ENCODE measurements at regions not wholly inside any gene's neighbourhood (a gene's known extent, or its start where the extent isn't known, plus 50 kb on each side); places are given as distances from the start of the nearest gene placed in this dataset.

DNA sequence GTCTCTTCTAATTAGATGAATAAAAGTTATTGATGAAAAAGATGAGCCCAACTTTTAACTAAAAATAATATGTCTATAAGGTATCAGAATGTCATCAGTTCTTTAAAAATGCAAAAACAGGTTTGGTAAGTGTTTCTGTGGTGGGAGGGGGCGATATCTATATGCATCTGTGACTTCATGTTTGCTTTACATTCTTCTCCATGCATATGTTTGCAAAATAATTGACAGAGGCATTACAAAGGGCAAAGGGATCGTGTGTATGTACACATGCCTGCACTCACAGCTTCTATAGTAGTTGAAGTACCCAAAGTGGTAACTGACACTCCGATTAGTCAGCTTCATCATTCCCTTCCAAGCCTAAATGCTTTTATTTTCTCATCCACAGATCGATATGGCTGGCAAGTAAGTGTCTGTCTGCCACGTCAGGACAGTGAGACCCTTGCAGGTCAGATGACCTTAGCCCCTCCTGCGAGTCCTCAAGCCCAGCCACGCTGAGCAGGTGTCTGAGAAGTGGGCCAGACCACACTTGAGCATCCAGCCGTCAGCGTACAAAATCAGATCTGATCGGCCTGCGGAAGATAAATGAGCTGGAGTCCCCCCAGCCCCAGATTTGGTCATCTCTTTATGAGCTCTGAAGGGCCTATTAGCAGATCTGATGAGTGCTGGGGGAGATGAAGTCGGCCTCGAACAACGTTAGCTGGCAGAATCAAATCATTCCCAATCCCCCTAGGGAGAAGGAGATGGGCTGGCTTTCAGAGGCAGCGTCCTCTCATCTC is 369.1 kb downstream of the MAFB start:
- no TSS peak for BruUV-seq (replicated peaks)
- ATAC-seq = no peak
- ChIA-PET CTCF (no interaction called here), POLR2A (ENCODE audit: unreplicated experiment) (no interaction called here)
- Histone ChIP-seq H3K36me3 (ENCODE audit: low read depth, low read length) (no peaks in the 10 kb centered on the region), H3K9ac (ENCODE audit: low read length) (no peak overlapping the region), H3K9me2 (replicated peaks; ENCODE audit: low read length) (no peaks in the 10 kb centered on the region), H3K4me2 (ENCODE audit: low read length) (no peak overlapping the region), H3K4me3 (ENCODE audit: low read length) (no peak overlapping the region), H2AFZ (ENCODE audit: low read length) (no peak overlapping the region), H3F3A (ENCODE audit: low read length, unreplicated experiment) (no peaks in the 10 kb centered on the region), H4K20me1 (ENCODE audit: low read length) (no peaks in the 10 kb centered on the region), H3K9me3 (ENCODE audit: low read length) (0 out of 2 replicates have a peak, but pooled peaks cover 5% of the 10 kb centered on the region), H3K27ac (ENCODE audit: low read length) (no peak overlapping the region), H3K79me2 (ENCODE audit: low read length) (no peaks in the 10 kb centered on the region), H3K27me3 (ENCODE audit: low read length) (no peaks in the 10 kb centered on the region), H3K4me1 (ENCODE audit: insufficient read depth, low read length) (no peaks in the 10 kb centered on the region)
- TF ChIP-seq EZH2 (IDR thresholded peaks at IDR 0.05; ENCODE audit: low read length, unreplicated experiment) (no peak), EZH2phosphoT487 (IDR thresholded peaks at IDR 0.05; ENCODE audit: borderline replicate concordance, low read length) (no peak)
- TF ChIP-seq, protein P1, sequence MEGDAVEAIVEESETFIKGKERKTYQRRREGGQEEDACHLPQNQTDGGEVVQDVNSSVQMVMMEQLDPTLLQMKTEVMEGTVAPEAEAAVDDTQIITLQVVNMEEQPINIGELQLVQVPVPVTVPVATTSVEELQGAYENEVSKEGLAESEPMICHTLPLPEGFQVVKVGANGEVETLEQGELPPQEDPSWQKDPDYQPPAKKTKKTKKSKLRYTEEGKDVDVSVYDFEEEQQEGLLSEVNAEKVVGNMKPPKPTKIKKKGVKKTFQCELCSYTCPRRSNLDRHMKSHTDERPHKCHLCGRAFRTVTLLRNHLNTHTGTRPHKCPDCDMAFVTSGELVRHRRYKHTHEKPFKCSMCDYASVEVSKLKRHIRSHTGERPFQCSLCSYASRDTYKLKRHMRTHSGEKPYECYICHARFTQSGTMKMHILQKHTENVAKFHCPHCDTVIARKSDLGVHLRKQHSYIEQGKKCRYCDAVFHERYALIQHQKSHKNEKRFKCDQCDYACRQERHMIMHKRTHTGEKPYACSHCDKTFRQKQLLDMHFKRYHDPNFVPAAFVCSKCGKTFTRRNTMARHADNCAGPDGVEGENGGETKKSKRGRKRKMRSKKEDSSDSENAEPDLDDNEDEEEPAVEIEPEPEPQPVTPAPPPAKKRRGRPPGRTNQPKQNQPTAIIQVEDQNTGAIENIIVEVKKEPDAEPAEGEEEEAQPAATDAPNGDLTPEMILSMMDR (conservative IDR thresholded peaks at IDR 0.05; ENCODE audit: low read depth, low read length) = no peak
- intact Hi-C loops (cut with micrococcal nuclease) = no loop called here
- no peak for DNase-seq

DNA sequence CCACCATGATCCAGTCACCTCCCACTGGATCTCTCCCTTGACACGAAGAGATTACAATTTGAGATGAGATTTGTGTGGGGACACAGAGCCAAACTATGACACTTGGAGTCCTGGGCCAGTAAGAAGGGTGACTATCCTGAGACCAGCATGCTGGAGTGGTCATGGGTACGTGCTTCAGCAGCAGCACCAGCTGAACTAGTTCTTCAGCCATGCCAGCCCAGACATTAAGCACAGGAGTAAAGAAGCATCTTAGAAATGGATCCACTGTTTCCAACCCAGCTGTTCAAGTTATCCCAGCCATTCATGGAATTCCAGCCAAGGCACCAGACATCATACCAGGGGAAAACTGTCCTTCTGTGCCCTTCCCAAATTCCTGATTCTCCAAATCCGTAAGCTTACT is 370.0 kb downstream of the MAFB start:
- Histone ChIP-seq H3K9me3 (ENCODE audit: low read length) (0 out of 2 replicates have a peak, but pooled peaks cover 5% of the 10 kb centered on the region), H3K4me1 (ENCODE audit: insufficient read depth, low read length) (no peaks in the 10 kb centered on the region), H3K4me2 (ENCODE audit: low read length) (no peak overlapping the region), H3K27ac (ENCODE audit: low read length) (no peak overlapping the region), H3K36me3 (ENCODE audit: low read depth, low read length) (no peaks in the 10 kb centered on the region), H3K9me2 (replicated peaks; ENCODE audit: low read length) (no peaks in the 10 kb centered on the region), H3K27me3 (ENCODE audit: low read length) (no peaks in the 10 kb centered on the region), H2AFZ (ENCODE audit: low read length) (no peak overlapping the region), H4K20me1 (ENCODE audit: low read length) (no peaks in the 10 kb centered on the region), H3K4me3 (ENCODE audit: low read length) (no peak overlapping the region), H3K9ac (ENCODE audit: low read length) (no peak overlapping the region), H3F3A (ENCODE audit: low read length, unreplicated experiment) (no peaks in the 10 kb centered on the region), H3K79me2 (ENCODE audit: low read length) (no peaks in the 10 kb centered on the region)
- intact Hi-C loops (cut with micrococcal nuclease) = no loop called here
- ATAC-seq (no peak), DNase-seq (no peak)
- ChIA-PET CTCF (no interaction called here), POLR2A (ENCODE audit: unreplicated experiment) (no interaction called here)
- no peak for TF ChIP-seq EZH2 (IDR thresholded peaks at IDR 0.05; ENCODE audit: low read length, unreplicated experiment)
- TF ChIP-seq, protein P1 (conservative IDR thresholded peaks at IDR 0.05; ENCODE audit: low read depth, low read length) = no peak
- TF ChIP-seq EZH2phosphoT487 (IDR thresholded peaks at IDR 0.05; ENCODE audit: borderline replicate concordance, low read length) = no peak
- BruUV-seq (replicated peaks) = no TSS peak

DNA sequence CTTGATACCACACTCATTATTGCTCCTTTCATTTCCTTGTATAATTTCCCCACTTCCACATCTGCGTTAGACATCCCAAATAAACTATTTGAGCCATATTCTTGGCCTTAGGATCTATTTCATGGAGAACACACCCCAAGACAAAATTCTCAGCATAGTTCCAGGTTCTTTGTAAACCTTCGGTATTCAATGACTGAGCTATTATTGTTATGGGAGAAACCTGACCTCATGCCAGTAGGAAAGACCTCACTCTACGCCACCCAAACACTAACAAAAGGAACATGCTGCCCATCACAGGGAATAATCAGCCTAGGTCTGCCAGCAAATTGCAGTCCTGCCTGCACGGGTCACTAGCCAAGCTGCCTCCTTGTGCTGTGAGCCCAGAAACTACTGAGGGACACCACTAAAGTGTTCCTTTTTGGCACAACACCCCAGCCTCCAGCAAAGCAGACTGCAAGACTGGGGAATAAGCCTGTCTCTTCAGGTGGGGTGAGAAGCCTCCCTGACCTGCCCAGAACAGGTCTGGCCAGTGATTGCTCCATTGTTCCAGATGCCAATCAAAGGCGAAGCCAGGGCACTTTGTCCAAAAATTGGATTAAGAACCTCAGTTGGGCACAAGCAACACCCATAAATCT is 371.8 kb downstream of the MAFB start:
- Histone ChIP-seq H3K4me1 (ENCODE audit: insufficient read depth, low read length) (no peaks in the 10 kb centered on the region), H3K79me2 (ENCODE audit: low read length) (no peaks in the 10 kb centered on the region), H3K27me3 (ENCODE audit: low read length) (no peaks in the 10 kb centered on the region), H3K9me2 (replicated peaks; ENCODE audit: low read length) (no peaks in the 10 kb centered on the region), H2AFZ (ENCODE audit: low read length) (no peak overlapping the region), H3K4me3 (ENCODE audit: low read length) (no peak overlapping the region), H3K36me3 (ENCODE audit: low read depth, low read length) (no peaks in the 10 kb centered on the region), H3K9me3 (ENCODE audit: low read length) (peaks cover 9% of the 10 kb centered on the region; the same call in 1 of the 2 replicates), H3K9ac (ENCODE audit: low read length) (no peak overlapping the region), H3F3A (ENCODE audit: low read length, unreplicated experiment) (no peaks in the 10 kb centered on the region), H3K27ac (ENCODE audit: low read length) (no peak overlapping the region), H4K20me1 (ENCODE audit: low read length) (no peaks in the 10 kb centered on the region), H3K4me2 (ENCODE audit: low read length) (no peak overlapping the region)
- TF ChIP-seq EZH2phosphoT487 (IDR thresholded peaks at IDR 0.05; ENCODE audit: borderline replicate concordance, low read length) (no peak), EZH2 (IDR thresholded peaks at IDR 0.05; ENCODE audit: low read length, unreplicated experiment) (no peak)
- TF ChIP-seq, protein P1 (conservative IDR thresholded peaks at IDR 0.05; ENCODE audit: low read depth, low read length) = no peak
- BruUV-seq (replicated peaks) = no TSS peak
- POLR2A ChIA-PET (ENCODE audit: unreplicated experiment) = no interaction called here
- intact Hi-C loops (cut with micrococcal nuclease) = no loop called here
- CTCF ChIA-PET = no interaction called here
- ATAC-seq (no peak), DNase-seq (no peak)
